ENCODE measurements at regions not wholly inside any gene's neighbourhood (a gene's known extent, or its start where the extent isn't known, plus 50 kb on each side); places are given as distances from the start of the nearest gene placed in this dataset.

DNA sequence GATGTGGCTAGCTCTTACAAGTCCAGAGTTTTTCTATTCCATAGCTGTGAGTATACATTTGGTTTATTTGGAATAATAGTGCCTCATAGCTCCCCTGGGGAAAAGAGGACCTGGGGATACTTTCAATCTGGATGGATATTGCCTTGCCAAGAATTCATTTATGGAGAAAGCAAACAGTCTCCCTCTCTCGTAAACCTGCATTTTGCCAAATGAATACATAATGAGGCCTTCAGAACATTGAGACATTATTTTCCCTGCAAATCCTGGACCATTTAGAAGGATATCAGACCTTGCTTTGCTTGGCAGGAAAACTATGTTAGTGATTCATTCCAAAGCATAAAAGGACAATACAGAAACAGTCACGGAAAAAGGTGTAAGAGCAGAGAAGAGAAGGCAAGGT lies 569.6 kb upstream of the BRINP1 start:
- CTCF ChIA-PET = no interaction called here
- H3K4me1 ChIP-seq (ENCODE audit: control insufficient read depth, insufficient read depth, low read length) = no peaks in the 10 kb centered on the region
- no peak overlapping the region for H3K4me3 ChIP-seq (ENCODE audit: low read depth in 2 of 2, low read length in 2 of 2)
- no peaks in the 10 kb centered on the region for H3K9me3 ChIP-seq (ENCODE audit: control insufficient read depth, insufficient read depth, low read depth, low read length)
- in situ Hi-C loops (cut with HindIII; ENCODE audit: low pct_unique_long_range_greater_than_20kb, low sequenced_read_pairs) = no loop called here
- H3K27me3 ChIP-seq (ENCODE audit: control insufficient read depth, insufficient read depth, low read length) = no peaks in the 10 kb centered on the region
- no peak for ATAC-seq
- BruUV-seq (replicated peaks) = no TSS peak
- H3K27ac ChIP-seq (ENCODE audit: low read length) = no peak overlapping the region
- DNase-seq (ENCODE audit: low read depth, low spot score) = no peak
- no peak for TF ChIP-seq TCF7L2 (IDR thresholded peaks at IDR 0.05; ENCODE audit: low read depth, low read length)
- TF ChIP-seq, protein P1, sequence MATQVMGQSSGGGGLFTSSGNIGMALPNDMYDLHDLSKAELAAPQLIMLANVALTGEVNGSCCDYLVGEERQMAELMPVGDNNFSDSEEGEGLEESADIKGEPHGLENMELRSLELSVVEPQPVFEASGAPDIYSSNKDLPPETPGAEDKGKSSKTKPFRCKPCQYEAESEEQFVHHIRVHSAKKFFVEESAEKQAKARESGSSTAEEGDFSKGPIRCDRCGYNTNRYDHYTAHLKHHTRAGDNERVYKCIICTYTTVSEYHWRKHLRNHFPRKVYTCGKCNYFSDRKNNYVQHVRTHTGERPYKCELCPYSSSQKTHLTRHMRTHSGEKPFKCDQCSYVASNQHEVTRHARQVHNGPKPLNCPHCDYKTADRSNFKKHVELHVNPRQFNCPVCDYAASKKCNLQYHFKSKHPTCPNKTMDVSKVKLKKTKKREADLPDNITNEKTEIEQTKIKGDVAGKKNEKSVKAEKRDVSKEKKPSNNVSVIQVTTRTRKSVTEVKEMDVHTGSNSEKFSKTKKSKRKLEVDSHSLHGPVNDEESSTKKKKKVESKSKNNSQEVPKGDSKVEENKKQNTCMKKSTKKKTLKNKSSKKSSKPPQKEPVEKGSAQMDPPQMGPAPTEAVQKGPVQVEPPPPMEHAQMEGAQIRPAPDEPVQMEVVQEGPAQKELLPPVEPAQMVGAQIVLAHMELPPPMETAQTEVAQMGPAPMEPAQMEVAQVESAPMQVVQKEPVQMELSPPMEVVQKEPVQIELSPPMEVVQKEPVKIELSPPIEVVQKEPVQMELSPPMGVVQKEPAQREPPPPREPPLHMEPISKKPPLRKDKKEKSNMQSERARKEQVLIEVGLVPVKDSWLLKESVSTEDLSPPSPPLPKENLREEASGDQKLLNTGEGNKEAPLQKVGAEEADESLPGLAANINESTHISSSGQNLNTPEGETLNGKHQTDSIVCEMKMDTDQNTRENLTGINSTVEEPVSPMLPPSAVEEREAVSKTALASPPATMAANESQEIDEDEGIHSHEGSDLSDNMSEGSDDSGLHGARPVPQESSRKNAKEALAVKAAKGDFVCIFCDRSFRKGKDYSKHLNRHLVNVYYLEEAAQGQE (IDR thresholded peaks at IDR 0.05; ENCODE audit: insufficient read depth in 1 of 2, low read depth in 2 of 2, low read length in 1 of 2) = no peak
- TF ChIP-seq SIN3A (IDR thresholded peaks at IDR 0.05; ENCODE audit: borderline replicate concordance, insufficient read depth, low read depth, low read length) = no peak
- TF ChIP-seq POLR2AphosphoS5 (IDR thresholded peaks at IDR 0.05; ENCODE audit: low read depth, low read length) = no peak
- TF ChIP-seq, protein P2, sequence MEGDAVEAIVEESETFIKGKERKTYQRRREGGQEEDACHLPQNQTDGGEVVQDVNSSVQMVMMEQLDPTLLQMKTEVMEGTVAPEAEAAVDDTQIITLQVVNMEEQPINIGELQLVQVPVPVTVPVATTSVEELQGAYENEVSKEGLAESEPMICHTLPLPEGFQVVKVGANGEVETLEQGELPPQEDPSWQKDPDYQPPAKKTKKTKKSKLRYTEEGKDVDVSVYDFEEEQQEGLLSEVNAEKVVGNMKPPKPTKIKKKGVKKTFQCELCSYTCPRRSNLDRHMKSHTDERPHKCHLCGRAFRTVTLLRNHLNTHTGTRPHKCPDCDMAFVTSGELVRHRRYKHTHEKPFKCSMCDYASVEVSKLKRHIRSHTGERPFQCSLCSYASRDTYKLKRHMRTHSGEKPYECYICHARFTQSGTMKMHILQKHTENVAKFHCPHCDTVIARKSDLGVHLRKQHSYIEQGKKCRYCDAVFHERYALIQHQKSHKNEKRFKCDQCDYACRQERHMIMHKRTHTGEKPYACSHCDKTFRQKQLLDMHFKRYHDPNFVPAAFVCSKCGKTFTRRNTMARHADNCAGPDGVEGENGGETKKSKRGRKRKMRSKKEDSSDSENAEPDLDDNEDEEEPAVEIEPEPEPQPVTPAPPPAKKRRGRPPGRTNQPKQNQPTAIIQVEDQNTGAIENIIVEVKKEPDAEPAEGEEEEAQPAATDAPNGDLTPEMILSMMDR (IDR thresholded peaks at IDR 0.05) = no peak
- no peaks in the 10 kb centered on the region for H3K36me3 ChIP-seq (ENCODE audit: control insufficient read depth, insufficient read depth, low read length)
- POLR2A ChIA-PET = no interaction called here
- intact Hi-C loops (cut with micrococcal nuclease; ENCODE audit: unreplicated experiment) = no loop called here

DNA sequence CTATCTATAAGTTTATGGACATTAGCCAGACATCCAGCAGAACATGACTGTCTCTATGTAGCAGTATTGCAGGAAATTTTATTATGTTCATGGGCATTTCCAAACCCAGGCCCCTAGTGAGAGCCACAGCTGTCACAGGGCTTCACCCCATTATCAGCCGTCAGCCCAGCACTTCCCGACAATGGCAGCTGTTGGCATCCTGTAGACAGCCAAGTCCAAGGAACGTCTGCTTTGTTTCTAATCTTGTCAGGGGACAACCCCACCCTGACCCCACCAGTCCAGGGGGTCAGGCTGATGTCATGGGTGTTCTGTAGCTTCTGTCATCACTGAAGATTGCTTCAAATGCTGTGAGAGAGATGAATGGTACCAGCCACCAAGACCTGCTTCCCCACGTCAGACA lies 565.3 kb upstream of the BRINP1 start:
- POLR2A ChIA-PET = no interaction called here
- no peaks in the 10 kb centered on the region for H3K4me1 ChIP-seq (ENCODE audit: control insufficient read depth, insufficient read depth, low read length)
- H3K4me3 ChIP-seq (ENCODE audit: low read depth in 2 of 2, low read length in 2 of 2) = no peak overlapping the region
- no peaks in the 10 kb centered on the region for H3K27me3 ChIP-seq (ENCODE audit: control insufficient read depth, insufficient read depth, low read length)
- intact Hi-C loops (cut with micrococcal nuclease; ENCODE audit: unreplicated experiment) = no loop called here
- no TSS peak for BruUV-seq (replicated peaks)
- ATAC-seq (no peak), DNase-seq (ENCODE audit: low read depth, low spot score) (no peak)
- CTCF ChIA-PET = no interaction called here
- no peaks in the 10 kb centered on the region for H3K36me3 ChIP-seq (ENCODE audit: control insufficient read depth, insufficient read depth, low read length)
- H3K27ac ChIP-seq (ENCODE audit: low read length) = no peak overlapping the region
- in situ Hi-C loops (cut with HindIII; ENCODE audit: low pct_unique_long_range_greater_than_20kb, low sequenced_read_pairs) = no loop called here
- TF ChIP-seq, protein P2 (IDR thresholded peaks at IDR 0.05) = no peak
- TF ChIP-seq SIN3A (IDR thresholded peaks at IDR 0.05; ENCODE audit: borderline replicate concordance, insufficient read depth, low read depth, low read length) (no peak), POLR2AphosphoS5 (IDR thresholded peaks at IDR 0.05; ENCODE audit: low read depth, low read length) (no peak), TCF7L2 (IDR thresholded peaks at IDR 0.05; ENCODE audit: low read depth, low read length) (no peak)
- TF ChIP-seq, protein P1 (IDR thresholded peaks at IDR 0.05; ENCODE audit: insufficient read depth in 1 of 2, low read depth in 2 of 2, low read length in 1 of 2) = no peak
- no peaks in the 10 kb centered on the region for H3K9me3 ChIP-seq (ENCODE audit: control insufficient read depth, insufficient read depth, low read depth, low read length)
